Uterus (tissue), 2 donors: ENCODE measurements at regions not wholly inside any gene's neighbourhood (a gene's known extent, or its start where the extent isn't known, plus 50 kb on each side); places are given as distances from the start of the nearest gene placed in this dataset.

Experiments
- CTCF ChIP-seq, 4 experiments: fragments of 200-600 bp in 2 of 4; fragments of 450-650 bp in 2 of 4; sonication (generic) in 2 of 4; IDR thresholded peaks; one replicate each; pipeline ENCODE4 v1.5.1; 2016 to 2019; ENCODE audit warnings: antibody characterized with exemption in 4 of 4, mild to moderate bottlenecking in 2 of 4, moderate library complexity in 1 of 4
- POLR2A ChIP-seq, 2 donors: fragments of 450-650 bp; IDR thresholded peaks; one replicate each; pipeline ENCODE4 v1.6.1; 2016; ENCODE audit warnings: antibody characterized with exemption in 2 of 2, mild to moderate bottlenecking in 1 of 2, moderate library complexity in 1 of 2

GRCh38 chr9:95610006-95610785, 93.4 kb upstream of the PTCH1 start:
- TF ChIP-seq CTCF (IDR thresholded peaks at IDR 0.05), result no peak
- TF ChIP-seq POLR2A (IDR thresholded peaks at IDR 0.05), result no peak
